NB4 (cell line): ENCODE measurements at regions not wholly inside any gene's neighbourhood (a gene's known extent, or its start where the extent isn't known, plus 50 kb on each side); places are given as distances from the start of the nearest gene placed in this dataset.

Experiments used
- CTCF ChIP-seq: IDR thresholded peaks from one replicate; pipeline ENCODE4 v1.5.1; 2012; ENCODE audit warnings: low read depth, low read length
- POLR2A ChIP-seq: IDR thresholded peaks from 2 replicates; pipeline ENCODE4 v1.6.1; 2011; ENCODE audit warnings: mild to moderate bottlenecking; ENCODE audit not compliant: insufficient read length; ENCODE audit errors: extremely low read depth

- TF ChIP-seq CTCF (no peak), POLR2A (no peak)
Measured at GRCh38 chr9:79378107-79378506, 193.7 kb upstream of the TLE4 start.
